Epithelial cell of esophagus (primary cell): ENCODE measurements at regions not wholly inside any gene's neighbourhood (a gene's known extent, or its start where the extent isn't known, plus 50 kb on each side); places are given as distances from the start of the nearest gene placed in this dataset.

Source experiments
- DNase-seq: peaks from one replicate; pipeline ENCODE4 v3.0.0; 2010; ENCODE audit warnings: low read depth
- H3K4me3 ChIP-seq: 2 replicates; pipeline ENCODE4 v1.5.1; 2011; ENCODE audit warnings: mild to moderate bottlenecking, low read length, control low read depth
- TF ChIP-seq, protein P1 (sequence below): IDR thresholded peaks from 2 replicates; pipeline ENCODE4 v1.5.1; 2011; ENCODE audit warnings: low read depth, mild to moderate bottlenecking, low read length, control low read depth, inconsistent platforms; ENCODE audit not compliant: insufficient read depth; ENCODE audit errors: missing control alignments

DNA sequence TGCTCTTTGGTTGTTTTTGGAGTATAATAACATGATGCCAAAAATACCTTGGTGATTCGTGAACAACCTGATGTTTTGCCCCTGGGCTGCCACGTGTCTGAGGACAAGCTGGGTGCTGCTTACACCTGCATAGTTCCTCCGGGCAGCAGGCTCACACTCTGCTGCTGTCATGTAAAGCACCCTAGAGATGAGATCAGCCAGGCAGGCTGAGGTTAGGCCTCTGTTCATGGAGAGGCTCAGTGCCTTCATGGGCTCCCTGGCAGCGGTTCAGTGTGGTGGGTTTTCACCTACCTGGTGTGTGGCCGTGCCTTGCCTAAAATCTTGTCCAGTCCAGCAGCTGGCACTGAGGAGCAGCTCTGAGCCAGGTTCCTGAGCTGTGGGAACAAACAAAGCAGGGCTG, 60.1 kb upstream of the TAGAP start:
- peak; percentile 92 for DNase-seq
- TF ChIP-seq, protein P1, sequence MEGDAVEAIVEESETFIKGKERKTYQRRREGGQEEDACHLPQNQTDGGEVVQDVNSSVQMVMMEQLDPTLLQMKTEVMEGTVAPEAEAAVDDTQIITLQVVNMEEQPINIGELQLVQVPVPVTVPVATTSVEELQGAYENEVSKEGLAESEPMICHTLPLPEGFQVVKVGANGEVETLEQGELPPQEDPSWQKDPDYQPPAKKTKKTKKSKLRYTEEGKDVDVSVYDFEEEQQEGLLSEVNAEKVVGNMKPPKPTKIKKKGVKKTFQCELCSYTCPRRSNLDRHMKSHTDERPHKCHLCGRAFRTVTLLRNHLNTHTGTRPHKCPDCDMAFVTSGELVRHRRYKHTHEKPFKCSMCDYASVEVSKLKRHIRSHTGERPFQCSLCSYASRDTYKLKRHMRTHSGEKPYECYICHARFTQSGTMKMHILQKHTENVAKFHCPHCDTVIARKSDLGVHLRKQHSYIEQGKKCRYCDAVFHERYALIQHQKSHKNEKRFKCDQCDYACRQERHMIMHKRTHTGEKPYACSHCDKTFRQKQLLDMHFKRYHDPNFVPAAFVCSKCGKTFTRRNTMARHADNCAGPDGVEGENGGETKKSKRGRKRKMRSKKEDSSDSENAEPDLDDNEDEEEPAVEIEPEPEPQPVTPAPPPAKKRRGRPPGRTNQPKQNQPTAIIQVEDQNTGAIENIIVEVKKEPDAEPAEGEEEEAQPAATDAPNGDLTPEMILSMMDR: no peak
- no peak overlapping the region for H3K4me3 ChIP-seq

DNA sequence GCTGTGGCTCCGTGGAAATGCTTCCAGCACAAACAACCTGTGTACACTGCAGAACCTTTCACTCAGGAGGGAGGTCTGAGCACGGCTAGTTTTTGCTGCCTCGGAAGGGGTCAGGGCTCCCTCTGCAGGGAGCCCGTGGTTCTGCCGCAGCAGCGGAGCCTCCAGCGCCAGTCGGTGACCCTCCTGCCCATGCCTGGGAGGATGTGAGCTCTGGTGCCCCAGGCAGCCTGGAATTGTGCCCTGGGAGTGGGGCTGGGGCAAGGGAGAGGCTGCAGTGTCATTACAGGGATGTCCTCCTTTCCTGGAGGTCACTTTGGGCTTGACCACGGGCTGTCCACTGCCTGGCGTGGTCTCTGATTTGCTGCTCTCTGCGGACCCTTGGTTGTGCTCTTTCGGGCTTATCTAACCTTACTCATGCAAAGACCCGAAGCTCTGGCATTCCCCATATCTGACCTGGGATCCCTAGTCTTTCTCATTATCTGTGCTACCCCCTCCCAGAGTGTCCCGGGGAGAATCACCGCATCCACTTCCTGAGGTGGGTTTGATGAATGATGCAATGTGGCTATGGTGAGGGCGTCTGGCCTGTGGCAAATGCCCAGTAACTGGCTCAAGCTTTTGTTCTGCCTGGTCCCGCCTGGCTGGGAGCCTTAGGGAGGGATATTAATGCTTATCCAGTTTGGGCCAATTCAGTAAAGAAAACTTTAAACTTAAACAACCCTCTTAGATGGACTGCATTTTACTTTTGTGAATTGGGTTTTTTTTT, 59.6 kb upstream of the TAGAP start:
- no peak overlapping the region for H3K4me3 ChIP-seq
- peak; percentile 69 for DNase-seq
- TF ChIP-seq, protein P1: peak; percentile 97

DNA sequence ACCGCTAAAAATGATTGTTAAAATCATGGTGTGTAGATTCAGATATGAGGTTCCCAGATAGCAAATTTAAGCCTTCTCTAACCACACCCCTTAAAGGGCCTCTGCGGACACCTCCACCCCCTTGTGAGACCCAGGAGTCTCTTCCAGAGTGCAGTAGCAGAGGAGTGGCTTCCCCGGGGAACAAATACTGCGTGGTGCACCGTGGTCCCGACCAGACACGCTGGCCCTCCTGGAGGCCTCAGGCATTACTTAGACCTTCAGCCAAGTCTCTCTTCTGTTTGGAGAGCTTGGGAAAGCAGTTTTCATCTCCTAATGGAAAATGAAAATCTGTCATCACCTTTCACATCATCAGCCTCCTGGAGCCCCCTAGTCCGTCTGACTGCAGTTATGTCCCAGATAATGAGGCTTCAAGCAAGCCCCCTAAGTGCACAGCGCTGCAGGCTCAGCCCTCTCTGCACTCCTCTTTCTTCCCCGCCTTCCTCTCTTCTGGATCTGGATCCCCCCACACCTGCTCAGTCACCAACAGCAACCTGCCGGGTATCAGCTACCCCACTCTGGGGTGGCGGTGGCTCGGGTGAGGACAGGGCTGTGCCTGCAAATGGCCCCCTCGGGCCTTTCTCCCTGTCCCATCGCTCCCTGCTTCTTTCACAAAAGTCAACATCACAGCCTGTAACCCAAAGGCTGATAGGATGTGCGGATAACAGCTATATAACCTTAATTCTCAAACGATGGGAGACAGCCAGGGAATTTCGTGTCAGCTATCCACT, 58.8 kb upstream of the TAGAP start:
- TF ChIP-seq, protein P1: no peak
- no peak for DNase-seq
- no peak overlapping the region for H3K4me3 ChIP-seq

DNA sequence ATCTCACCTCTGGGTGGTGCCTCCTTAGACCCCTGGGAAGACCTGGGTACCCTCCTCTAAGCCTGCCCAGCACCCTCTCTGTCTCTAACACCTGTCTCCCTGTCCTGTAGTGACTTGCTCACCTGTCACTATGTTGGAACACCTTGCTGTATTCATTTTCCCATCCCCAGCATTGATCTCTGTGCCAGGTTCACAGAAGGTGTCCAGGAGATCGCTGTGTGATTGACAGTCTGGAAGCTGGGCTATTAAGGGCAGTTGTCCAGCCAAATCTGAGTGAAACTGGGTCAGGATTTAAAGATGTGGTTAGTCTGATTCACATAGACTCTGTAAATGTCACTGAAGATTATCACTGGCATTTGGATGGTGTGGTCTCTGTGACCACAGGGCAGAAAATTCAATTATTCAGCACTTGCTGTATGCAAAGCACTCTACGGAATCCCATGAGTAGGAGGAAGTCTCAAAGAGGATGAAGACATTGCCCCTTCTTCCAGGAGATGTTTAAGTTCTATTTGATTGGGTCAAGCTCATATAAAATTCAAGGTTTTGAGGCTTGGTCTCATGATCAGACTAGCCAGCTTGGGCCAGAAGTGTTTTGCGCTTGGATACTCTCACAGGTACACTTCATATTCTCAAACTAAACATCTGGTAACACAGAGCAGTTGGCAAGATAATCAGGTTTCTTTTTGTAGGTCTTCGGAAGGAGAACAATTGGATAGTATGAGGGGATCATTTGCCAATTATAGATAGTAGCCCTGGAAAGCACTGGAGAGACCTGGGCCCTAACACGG, 57.8 kb upstream of the TAGAP start:
- TF ChIP-seq, protein P1: no peak
- H3K4me3 ChIP-seq: no peak overlapping the region
- no peak for DNase-seq

DNA sequence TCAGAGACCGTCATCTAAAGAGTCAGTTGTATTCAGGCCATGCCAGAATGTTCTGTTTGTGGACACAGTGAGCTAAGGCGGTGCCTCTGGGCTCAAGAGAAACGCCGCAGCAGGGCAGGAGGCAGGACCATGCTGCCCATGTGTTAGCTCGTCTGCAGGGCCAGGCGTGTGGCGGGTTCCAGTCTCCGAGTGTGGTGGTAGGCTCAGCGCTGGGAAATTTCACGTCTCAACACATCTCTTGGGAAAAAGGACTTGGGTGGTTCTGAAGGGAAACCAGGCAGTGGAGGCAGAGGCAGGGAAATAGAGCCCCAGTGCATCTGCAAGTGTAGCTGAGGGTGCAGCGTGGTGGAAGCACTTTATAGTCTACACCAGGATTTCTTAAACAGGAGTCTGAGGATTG, 56.9 kb upstream of the TAGAP start:
- TF ChIP-seq, protein P1: no peak
- H3K4me3 ChIP-seq: no peak overlapping the region
- no peak for DNase-seq

DNA sequence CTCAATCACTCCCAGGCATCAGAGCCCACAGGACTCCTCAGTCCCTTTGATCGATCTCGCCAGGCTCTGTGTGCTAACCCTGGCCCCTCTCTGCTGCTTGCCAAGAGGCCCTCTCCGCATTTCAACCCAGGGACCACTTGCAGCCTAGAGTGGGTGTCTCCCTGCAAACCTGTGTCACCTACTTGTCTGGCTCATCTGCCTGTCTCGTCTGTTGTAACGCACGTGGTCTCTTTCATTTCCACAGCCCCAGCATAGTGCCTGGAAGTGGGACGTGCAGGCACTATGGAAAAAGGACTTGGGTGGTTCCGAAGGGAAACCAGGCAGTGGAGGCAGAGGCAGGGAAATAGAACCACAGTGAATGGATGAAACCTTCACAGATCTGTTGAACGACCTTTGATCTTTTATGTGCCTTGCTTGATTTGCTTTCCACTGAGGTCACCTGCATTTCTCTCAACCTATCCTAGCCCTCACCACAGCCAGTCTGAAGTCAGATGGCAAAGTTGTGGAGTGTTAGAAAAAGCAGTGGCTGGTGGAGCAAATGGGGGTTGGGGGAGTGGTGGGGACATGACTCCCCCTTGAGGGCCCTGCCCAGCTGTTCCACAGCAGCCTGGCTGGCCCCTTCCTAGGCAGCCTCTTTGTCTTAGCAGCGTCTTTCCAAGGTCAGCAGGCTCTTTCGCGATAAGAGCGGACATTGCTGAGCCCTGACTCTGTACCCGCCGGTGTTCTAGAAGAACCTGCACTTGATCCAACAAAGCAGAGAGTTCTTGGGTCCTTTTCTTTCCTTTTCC, 55.8 kb upstream of the TAGAP start:
- TF ChIP-seq, protein P1: no peak
- no peak overlapping the region for H3K4me3 ChIP-seq
- no peak for DNase-seq
